GM12878 (cell line): ENCODE measurements at regions not wholly inside any gene's neighbourhood (a gene's known extent, or its start where the extent isn't known, plus 50 kb on each side); places are given as distances from the start of the nearest gene placed in this dataset.
"Not testable (repeated sequence)": the region's sequence is repeated elsewhere in the genome, so short reads cannot be mapped to it uniquely, and the experiment has no call there.

ENCODE experiments used
- ATAC-seq: fragments of 200-7000 bp; cut with Tn5 transposase; 3 replicates; pipeline ENCODE4 v1.9.1; 2020; ENCODE audit warnings: mild to moderate bottlenecking, moderate library complexity
- BruUV-seq: library from RNA; stranded (reverse); fragments of 400-500 nt; replicated peaks from 2 replicates; lab custom pipeline; 2021; lab: Mats Ljungman, UMichigan
- CTCF ChIA-PET: fragments of 300-600 bp; sonication (Branson Sonifier 250); formaldehyde crosslinking; extraction: SDS; loops from one replicate; lab custom pipeline; 2021; ENCODE audit warnings: inconsistent platforms; lab: Yijun Ruan, JAX
- POLR2A ChIA-PET: fragments of 350-600 bp; formaldehyde crosslinking; extraction: SDS; loops from one replicate; lab custom pipeline; 2021; ENCODE audit warnings: inconsistent platforms; lab: Charles Lee
- RAD21 ChIA-PET: fragments of 300-600 bp; sonication (Branson Sonifier 250); formaldehyde crosslinking; loops from one replicate; lab custom pipeline; 2023; ENCODE audit warnings: antibody characterized with exemption; ENCODE audit not compliant: unreplicated experiment; lab: Charles Lee
- SMC1A ChIA-PET: fragments of 300-600 bp; sonication (Branson Sonifier 250); formaldehyde crosslinking; loops from one replicate; lab custom pipeline; 2023; ENCODE audit not compliant: unreplicated experiment, uncharacterized antibody; lab: Charles Lee
- DNase-seq: peaks from one replicate; pipeline ENCODE4 v3.0.0-alpha.2; 2011; ENCODE audit warnings: low read depth, low spot score
- FAIRE-seq: peaks from 3 replicates; lab custom pipeline; 2011; peaks lifted over from hg19 to GRCh38; lab: Jason Lieb, UNC
- H2AFZ ChIP-seq: 2 replicates; pipeline ENCODE4 v1.6.0; 2011; ENCODE audit warnings: low read depth, low read length, control low read depth; ENCODE audit not compliant: control insufficient read depth
- H3K27ac ChIP-seq: 2 replicates; pipeline ENCODE4 v1.5.1; 2011; ENCODE audit warnings: control low read depth; ENCODE audit not compliant: control insufficient read depth, insufficient read depth
- H3K27me3 ChIP-seq, 2 experiments: replicated peaks in 1 of 2; 2 replicates each; pipeline versions ENCODE4 v1.6.0 to v1.6.1; 2011; ENCODE audit warnings: low read length in 1 of 2; ENCODE audit not compliant: control insufficient read depth in 2 of 2, insufficient read depth in 2 of 2
- H3K36me3 ChIP-seq, 2 experiments: 2 replicates each; pipeline ENCODE4 v1.5.1; 2011; ENCODE audit warnings: low read length in 1 of 2; ENCODE audit not compliant: control insufficient read depth in 2 of 2, insufficient read depth in 2 of 2
- H3K4me1 ChIP-seq: 2 replicates; pipeline ENCODE4 v1.6.1; 2011; ENCODE audit warnings: mild to moderate bottlenecking, low read length, moderate library complexity, mixed read lengths; ENCODE audit not compliant: control insufficient read depth, insufficient read depth
- H3K4me2 ChIP-seq: 2 replicates; pipeline ENCODE4 v1.6.0; 2011; ENCODE audit warnings: control low read depth; ENCODE audit not compliant: control insufficient read depth, insufficient read depth
- H3K4me3 ChIP-seq: fragments of 200-600 bp; sonication (generic); 2 replicates; pipeline ENCODE4 v1.5.1; 2016
- H3K79me2 ChIP-seq: 2 replicates; pipeline ENCODE4 v1.6.0; 2011; ENCODE audit warnings: low read length; ENCODE audit not compliant: control insufficient read depth, insufficient read depth
- H3K9ac ChIP-seq: 2 replicates; pipeline ENCODE4 v1.8.0; 2011; ENCODE audit warnings: low read length, control low read depth, mixed read lengths; ENCODE audit not compliant: control insufficient read depth, insufficient read depth
- H3K9me3 ChIP-seq: replicated peaks from 3 replicates; pipeline ENCODE4 v1.5.1; 2011; ENCODE audit warnings: mild to moderate bottlenecking, low read length; ENCODE audit not compliant: control insufficient read depth, insufficient read depth
- H4K20me1 ChIP-seq: 2 replicates; pipeline ENCODE4 v1.6.0; 2011; ENCODE audit not compliant: control insufficient read depth, insufficient read depth
- CHD1 ChIP-seq: IDR thresholded peaks from 2 replicates; pipeline ENCODE4 v1.6.1; 2012; ENCODE audit warnings: low read depth, low read length, improper control_type of control experiment
- CHD2 ChIP-seq: IDR thresholded peaks from 2 replicates; pipeline ENCODE4 v1.6.1; 2011; ENCODE audit warnings: low read depth, low read length, improper control_type of control experiment, borderline replicate concordance
- HDAC2 ChIP-seq: fragments of 200-600 bp; sonication (generic); IDR thresholded peaks from 2 replicates; pipeline ENCODE4 v1.6.1; 2017
- SUZ12 ChIP-seq: fragments of 200-600 bp; sonication (generic); IDR thresholded peaks from one replicate; pipeline ENCODE4 v1.6.1; 2018; ENCODE audit warnings: antibody characterized with exemption, mild to moderate bottlenecking; ENCODE audit not compliant: unreplicated experiment
- TAF1 ChIP-seq: IDR thresholded peaks from 2 replicates; pipeline ENCODE4 v1.6.1; 2011; ENCODE audit warnings: mild to moderate bottlenecking, low read depth, low read length, borderline replicate concordance
- ZBTB33 ChIP-seq: fragments of 450-650 bp; IDR thresholded peaks from 2 replicates; pipeline ENCODE4 v1.6.1; 2017; ENCODE audit warnings: mild to moderate bottlenecking
- WGBS: methylation state at CpG from one replicate; pipeline ENCODE4 v1.1.6; 2016; ENCODE audit warnings: low lambda C conversion rate; ENCODE audit not compliant: insufficient replicate concordance, insufficient coverage; ENCODE audit errors: missing lambda C conversion rate; 5-methylcytosine and 5-hydroxymethylcytosine counted together
- in situ Hi-C: fragments of 300-500 bp; cut with MboI; formaldehyde crosslinking; loops from 9 replicates; pipeline ENCODE4 v1.14.3; 2018; ENCODE audit warnings: mixed read lengths
- intact Hi-C: fragments of 100-400 bp; cut with micrococcal nuclease; formaldehyde crosslinking; loops from one replicate; pipeline ENCODE4 v1.14.2; 2022; ENCODE audit not compliant: unreplicated experiment

- Histone ChIP-seq H3K4me1 (no peaks in the 10 kb centered on the region), H3K4me3 (no peak overlapping the region), H2AFZ (no peak overlapping the region), H3K79me2 (no peaks in the 10 kb centered on the region), H3K36me3 (no peaks in the 10 kb centered on the region), H3K4me2 (no peak overlapping the region), H4K20me1 (no peaks in the 10 kb centered on the region), H3K9ac (no peak overlapping the region), H3K27ac (no peak overlapping the region), H3K9me3 (no peaks in the 10 kb centered on the region), H3K27me3 (peaks cover 0 to 1% of the 10 kb centered on the region in 2 experiments; a peak in 1 of 4 replicates)
- no peak for DNase-seq
- ChIA-PET POLR2A (interaction anchor here (1.2 kb wide), 1 partner anchor 13 kb away, joined by 7 read pairs; no protein-coding TSS in a partner anchor), CTCF (interaction anchor here (1.2 kb wide), 1 partner anchor 11 kb away, joined by 3 read pairs; no protein-coding TSS in a partner anchor), RAD21 (no interaction called here), SMC1A (interaction anchor here (0.6 kb wide), 1 partner anchor 345 kb away, joined by 3 read pairs; no protein-coding TSS in a partner anchor)
- intact Hi-C loops (no loop called here), in situ Hi-C loops (no loop called here)
- ATAC-seq, result no peak
- no peak for FAIRE-seq
- BruUV-seq, result no TSS peak
- TF ChIP-seq HDAC2, result no peak
- no peak for TF ChIP-seq CHD1
- no peak for TF ChIP-seq ZBTB33
- no peak for TF ChIP-seq CHD2
- TF ChIP-seq SUZ12, result no peak
- 45% methylated on average over 11 of the region's 11 CpGs for WGBS
Observed at GRCh38 chr2:150120326-150120955, 367.0 kb downstream of the RND3 start.

GRCh38 chr2:150119819-150120218 lies 367.6 kb downstream of the RND3 start:
- WGBS, result 41% methylated on average over 3 of the region's 3 CpGs
- no TSS peak for BruUV-seq
- Histone ChIP-seq H3K9ac (no peak overlapping the region), H3K79me2 (no peaks in the 10 kb centered on the region), H3K4me3 (no peak overlapping the region), H3K27ac (no peak overlapping the region), H3K9me3 (no peaks in the 10 kb centered on the region), H2AFZ (no peak overlapping the region), H3K4me1 (no peaks in the 10 kb centered on the region), H4K20me1 (no peaks in the 10 kb centered on the region), H3K27me3 (peaks cover 0 to 1% of the 10 kb centered on the region in 2 experiments; a peak in 1 of 4 replicates), H3K4me2 (no peak overlapping the region), H3K36me3 (no peaks in the 10 kb centered on the region)
- intact Hi-C loops (no loop called here), in situ Hi-C loops (no loop called here)
- no peak for FAIRE-seq
- TF ChIP-seq TAF1, result no peak
- ChIA-PET POLR2A (no interaction called here), RAD21 (no interaction called here), SMC1A (no interaction called here), CTCF (interaction anchor here (1.2 kb wide), 1 partner anchor 11 kb away, joined by 3 read pairs; no protein-coding TSS in a partner anchor)
- ATAC-seq, result no peak
- no peak for DNase-seq

- H3K9me3 ChIP-seq, H3K4me3 ChIP-seq, H3K79me2 ChIP-seq, H3K27me3 ChIP-seq, ATAC-seq, RAD21 ChIA-PET, intact Hi-C loops, H3K4me2 ChIP-seq, H3K36me3 ChIP-seq, DNase-seq, POLR2A ChIA-PET, H4K20me1 ChIP-seq, H2AFZ ChIP-seq, SMC1A ChIA-PET, H3K4me1 ChIP-seq, H3K27ac ChIP-seq, CTCF ChIA-PET, BruUV-seq, H3K9ac ChIP-seq, FAIRE-seq, in situ Hi-C loops: not testable (repeated sequence)
- WGBS, result 37% methylated on average over 8 of the region's 8 CpGs
Observed at GRCh38 chr2:150114089-150114488, 373.4 kb downstream of the RND3 start.
